GM18498 (cell line): ENCODE measurements at regions not wholly inside any gene's neighbourhood (a gene's known extent, or its start where the extent isn't known, plus 50 kb on each side); places are given as distances from the start of the nearest gene placed in this dataset.

Experiments used
- ATAC-seq: cut with Tn5 transposase; IDR thresholded peaks from one replicate; pipeline ENCODE4 v1.9.1; 2021; ENCODE audit warnings: mild to moderate bottlenecking, moderate library complexity; ENCODE audit not compliant: unreplicated experiment

DNA sequence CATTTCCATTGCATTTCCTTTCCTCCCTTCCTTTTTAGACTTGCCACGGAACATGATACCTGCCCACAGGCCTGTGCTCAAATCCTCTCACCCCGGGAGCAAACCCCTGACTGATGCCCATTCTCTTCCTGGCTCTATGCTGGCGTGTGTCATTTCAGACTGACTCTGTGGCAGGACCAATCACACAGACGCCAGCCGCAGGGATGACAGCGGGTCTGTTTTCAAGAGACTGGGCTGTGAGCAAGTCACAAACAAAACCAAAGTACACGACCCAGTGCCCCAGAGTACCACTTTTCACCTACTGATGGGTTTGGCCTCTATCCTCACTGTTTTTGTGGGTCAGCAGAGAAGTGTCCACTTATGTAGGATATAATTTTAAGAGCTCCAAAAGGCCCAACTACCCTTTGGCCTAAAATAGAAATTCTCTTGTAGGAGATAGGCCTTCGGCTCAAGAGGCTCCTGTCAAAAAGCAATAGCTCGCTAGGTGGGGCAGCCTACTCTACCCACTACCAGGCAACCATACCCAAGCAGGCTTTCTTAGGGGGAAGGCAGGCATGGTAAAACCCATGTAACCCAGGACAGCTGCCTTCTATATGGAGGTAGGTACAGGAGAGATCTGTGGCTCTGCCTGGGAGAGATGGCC, 215.7 kb downstream of the CDC5L start:
- ATAC-seq: no peak

DNA sequence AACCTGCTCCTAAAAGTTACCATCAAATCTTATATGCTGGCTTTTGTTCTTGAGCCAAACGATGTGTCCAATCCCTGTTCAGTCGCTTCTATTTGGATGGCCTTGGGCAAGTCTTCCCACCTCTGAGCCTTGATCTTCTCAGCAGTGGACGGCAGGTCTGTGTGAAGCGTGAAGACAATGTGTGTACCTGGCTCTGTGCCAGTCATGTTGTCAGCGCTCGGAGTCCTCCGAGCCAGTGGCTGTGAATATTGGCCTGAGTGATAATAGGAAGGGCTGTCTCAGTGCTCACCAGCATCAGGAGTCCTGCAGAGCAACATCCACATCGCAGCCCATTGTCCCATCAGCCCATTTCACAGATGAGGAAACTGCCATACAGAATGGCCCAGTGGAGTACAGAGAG, 219.0 kb downstream of the CDC5L start:
- ATAC-seq: no peak

DNA sequence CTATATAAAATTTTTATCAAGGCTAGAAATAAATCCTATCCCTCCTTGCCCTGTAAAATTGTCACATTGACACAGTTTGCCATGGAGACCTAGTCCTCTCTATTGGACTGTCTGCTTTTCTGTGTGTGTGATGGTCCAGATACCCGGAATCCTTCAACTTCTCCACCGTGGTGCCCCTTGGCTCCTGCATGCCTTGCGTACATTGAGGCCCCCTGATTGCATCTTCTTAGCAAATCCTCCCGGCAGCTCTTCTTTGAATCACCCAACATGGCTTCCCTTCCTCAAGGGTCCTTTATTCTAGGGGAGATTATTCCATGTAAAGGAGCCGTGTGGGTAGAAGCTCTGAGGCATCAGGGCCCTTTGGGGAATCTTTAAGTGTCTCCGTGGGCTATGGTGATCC, 219.5 kb downstream of the CDC5L start:
- ATAC-seq: no peak

DNA sequence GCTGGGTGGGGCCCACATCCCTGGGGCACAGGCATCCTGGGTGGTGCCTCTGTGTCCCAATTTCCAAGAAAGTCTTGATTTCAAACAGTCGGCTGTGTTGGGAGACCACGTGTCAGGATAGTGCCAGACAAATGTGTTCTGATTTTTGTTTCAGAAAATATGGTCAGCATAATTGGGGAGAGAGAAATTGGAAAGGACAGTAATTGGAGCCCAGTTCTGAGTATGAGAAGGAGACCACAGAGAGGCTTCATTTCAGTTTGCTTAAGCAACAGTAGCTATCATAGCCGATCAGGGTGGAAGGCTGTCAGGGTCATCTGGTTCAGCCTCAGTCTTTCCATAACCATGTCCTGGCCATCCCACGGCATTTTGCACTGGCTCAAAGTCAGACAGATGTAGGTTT, 220.7 kb downstream of the CDC5L start:
- no peak for ATAC-seq

DNA sequence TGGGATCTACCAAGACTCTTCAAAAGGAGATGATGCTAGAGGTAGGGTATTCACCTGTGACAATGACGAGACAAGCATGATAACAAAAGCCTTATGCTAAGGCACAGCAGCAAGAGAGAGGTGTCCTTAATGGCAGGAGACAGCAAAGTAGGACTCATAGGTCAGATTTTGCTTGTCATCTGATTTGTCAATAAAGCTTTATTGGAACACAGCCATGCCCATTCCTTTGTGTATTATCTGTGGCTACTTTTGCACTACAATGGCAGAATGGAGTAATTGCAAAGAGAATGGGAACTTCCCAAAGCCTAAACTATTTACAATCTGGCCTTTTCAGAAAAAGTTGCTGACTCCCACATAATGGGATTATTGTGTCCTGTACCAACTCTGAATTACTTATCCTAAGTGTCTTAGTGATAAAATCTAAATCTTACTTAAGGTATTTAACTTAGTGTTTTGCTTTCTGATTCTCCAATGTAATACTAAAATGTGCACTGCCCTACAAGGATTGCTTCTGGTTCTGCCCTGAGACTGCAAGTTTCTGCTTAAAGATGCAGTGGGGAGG, 221.6 kb downstream of the CDC5L start:
- ATAC-seq: no peak

DNA sequence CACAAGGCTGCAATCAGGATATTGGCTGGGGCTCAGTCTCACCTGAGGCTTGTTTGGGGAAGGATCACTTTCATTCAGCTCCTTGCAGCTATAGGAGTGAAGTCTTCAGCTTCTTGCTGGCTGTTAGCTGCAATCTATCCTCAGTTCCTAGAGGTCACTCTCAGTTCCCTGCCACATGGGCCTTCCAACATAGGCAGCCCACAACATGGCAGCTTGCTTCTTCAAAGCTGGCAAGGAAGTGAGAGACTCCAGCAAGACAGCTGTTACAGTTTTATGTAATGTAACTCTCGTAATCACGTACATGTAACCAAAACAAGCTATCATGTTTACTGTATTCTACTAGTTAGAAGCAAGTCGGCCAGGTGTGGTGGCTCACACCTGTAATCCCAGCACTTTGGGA, 226.9 kb downstream of the CDC5L start:
- ATAC-seq: no peak

DNA sequence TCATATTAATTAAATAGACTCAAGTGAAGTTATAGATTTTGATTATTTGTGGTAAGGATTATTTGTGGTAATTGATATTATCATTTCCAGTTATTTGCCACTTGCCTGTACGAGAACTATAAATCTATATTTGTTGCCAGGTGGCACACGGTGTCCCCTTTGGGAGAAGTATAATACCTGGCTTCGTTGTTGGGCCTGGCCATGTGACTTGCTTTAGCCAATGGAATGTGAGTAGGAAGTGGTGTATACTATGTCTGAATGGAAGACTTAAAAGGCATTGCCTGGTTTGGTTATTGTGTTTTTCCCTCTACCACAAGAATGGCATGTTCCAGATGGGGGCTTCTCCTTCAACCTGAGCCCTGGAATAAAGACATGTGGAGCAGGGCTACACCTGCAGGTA, 228.1 kb downstream of the CDC5L start:
- ATAC-seq: no peak

DNA sequence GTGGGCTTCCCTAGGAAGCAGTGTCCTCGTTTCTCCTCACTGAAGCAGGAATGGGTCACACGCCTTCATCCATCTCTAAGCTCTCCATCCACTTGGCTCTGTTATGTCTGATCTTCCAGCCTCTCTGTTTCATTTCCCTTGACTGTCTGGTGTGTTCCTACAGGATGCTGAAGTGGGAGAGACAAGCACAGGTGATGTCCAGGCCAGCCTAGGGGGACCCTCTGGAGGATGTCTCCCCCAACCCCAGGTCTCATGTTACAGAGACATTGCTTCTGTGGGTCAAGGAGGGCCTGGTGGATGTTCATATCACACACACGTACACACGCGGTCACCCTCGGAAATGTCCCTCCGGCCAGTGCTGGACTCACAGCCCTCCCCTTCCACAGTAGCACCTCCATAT, 229.9 kb downstream of the CDC5L start:
- no peak for ATAC-seq

DNA sequence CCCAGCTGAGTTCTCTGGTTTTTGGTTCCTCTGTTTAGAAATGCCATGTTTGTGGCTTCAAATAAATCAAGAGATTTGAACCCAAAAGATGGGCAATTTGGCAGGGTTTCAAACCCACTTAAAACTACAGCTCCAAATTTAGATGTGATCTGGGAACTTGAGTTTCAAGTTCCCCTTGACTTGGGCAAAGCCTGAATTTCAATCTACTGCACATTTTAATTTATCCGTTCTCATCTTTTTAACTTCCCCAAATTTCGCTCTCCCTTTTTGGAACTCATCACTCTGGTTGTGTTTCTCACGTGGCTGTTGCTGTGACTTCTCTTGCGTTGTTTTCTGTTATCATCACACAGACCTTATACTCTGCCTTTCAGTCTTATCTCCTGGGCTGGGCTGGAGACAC, 230.9 kb downstream of the CDC5L start:
- ATAC-seq: no peak

DNA sequence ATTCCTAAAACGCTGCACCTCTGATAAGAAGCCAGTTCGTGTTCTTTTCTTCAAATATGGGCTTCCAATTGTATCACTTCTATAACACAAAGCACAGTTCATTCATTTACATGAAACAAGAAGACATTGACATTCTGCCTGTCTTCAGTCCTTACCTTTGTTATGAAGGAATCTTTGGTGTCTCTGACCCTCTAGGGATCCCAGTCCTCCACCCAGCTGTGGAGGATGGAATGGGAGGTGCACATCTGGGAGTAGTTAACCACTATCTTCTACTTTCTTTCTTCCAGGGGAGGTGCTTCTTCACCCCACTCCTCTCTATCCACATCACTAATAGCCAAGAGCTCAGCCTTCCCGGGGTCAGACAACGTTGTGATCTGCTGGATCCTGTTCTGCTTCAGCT, 233.4 kb downstream of the CDC5L start:
- ATAC-seq: no peak

DNA sequence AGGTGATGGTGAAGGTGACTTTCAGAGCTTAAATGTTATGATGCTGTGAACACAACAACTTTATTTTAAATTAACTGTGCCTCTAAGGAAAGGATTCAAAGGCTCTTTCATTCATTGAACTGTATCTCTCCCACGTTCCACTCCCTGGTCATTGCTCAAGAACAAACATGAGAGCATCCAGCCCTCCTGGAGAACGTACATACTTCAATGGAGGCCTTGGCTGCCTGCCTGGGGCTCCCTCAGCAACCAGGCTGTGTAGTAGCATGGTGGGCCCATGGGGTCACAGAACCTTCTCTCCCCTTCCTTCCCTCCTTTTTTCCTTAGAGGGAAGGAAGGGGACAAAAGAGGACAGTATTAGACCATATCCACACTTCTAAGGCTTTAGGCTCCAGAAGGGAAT, 234.3 kb downstream of the CDC5L start:
- no peak for ATAC-seq

DNA sequence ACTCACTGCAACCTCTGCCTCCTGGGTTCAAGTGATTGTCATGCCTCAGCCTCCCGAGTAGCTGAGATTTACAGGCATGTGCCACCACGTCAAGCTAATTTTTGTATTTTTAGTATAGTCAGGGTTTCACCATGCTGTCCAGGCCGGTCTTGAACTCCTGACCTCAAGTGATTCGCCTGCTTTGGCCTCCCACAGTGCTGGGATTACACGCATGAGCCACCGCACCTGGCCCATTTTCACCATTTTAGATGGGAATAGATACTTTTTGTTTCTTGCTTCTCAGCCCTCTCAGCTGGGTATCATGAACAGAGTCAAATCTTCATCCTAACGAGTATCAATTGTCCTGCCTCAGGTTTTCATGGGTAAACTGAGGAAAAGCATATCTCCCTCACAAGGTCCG, 235.0 kb downstream of the CDC5L start:
- no peak for ATAC-seq

DNA sequence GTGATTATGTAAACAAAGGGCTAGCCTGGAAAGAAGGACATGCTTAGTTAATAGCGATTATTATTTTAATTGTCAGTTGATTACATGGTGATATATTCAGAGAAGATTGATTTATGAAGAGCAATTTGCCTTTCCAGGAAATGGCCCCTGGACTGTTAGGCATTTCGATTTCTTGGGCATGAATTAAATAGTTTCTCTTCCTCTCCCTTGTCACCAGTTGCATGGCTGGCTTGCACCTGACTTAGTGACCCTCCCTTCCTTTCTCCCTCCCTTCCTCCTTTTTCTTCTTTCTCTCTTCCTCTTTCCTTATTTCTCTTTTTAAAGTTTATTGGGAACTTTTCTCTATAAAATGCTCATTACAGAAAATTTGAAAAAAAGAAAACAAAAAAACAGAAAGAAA, 235.4 kb downstream of the CDC5L start:
- no peak for ATAC-seq

DNA sequence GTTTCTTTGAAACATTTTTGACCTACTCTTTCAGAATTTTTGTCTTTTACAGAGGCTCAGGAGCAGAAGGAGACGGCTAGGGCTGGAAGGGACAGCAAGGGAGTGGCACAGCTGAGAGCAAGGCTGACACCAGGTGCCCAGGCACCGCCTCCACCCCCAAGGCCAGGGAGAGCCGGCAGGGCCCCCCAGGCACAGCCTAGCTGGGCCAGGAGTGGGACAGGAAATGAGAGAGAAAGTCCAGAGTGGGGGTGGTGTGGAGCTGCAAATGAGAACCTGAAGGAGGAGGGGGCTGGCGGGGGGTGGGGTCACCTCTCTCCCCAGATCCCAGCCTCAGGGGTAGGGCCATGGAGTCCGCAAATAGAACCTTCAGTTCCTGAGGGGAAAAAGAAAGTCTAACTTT, 236.7 kb downstream of the CDC5L start:
- ATAC-seq: no peak

DNA sequence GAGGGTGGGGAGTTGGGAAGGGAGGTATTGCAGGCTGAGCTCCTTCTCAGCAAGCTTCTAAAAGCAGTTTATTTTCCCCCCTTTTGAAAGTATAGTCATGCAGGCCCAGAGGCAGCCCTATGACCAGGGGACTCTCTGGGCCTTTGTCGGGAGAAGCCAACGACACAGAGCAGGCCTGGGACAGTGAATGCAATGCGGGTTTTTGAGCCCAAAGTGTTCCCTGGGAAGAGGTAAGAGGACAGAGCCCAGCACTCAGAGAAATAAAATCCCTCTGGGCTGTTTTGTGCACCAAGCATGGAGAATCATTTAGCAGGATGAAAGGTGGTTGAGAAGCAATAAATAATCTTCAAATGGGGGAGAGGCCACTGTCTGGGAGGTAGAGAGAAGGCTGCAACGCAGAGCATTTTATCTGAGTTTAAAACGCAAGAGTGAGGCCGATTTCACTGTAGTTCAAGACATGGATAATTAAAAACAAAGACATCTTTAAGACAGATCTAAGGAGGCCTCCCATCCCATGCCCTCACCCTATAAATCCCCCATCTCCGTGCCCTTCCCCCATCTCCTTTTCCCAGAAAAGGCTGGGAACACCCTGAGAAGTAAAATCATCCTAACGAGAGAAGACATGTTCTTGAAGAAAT, 237.5 kb downstream of the CDC5L start:
- ATAC-seq: no peak

DNA sequence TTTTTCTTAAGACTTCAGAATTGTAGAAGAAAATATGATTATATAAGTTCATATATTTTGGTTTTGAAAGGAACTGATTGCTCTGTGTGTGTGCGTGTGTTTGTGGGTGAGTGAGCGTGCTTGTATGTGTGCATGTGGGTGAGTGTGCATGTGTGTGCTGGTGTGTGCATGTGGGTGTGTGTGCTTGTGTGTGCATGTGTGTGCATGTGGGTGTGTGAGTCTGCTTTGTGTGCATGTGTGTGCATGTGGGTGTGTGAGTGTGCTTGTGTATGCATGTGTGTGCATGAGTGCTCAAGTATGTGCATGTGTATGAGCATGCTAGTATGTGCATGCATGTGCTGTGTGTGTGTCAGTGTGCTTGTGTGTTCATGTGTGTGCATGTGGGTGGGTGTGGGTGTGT, 238.5 kb downstream of the CDC5L start:
- no peak for ATAC-seq

DNA sequence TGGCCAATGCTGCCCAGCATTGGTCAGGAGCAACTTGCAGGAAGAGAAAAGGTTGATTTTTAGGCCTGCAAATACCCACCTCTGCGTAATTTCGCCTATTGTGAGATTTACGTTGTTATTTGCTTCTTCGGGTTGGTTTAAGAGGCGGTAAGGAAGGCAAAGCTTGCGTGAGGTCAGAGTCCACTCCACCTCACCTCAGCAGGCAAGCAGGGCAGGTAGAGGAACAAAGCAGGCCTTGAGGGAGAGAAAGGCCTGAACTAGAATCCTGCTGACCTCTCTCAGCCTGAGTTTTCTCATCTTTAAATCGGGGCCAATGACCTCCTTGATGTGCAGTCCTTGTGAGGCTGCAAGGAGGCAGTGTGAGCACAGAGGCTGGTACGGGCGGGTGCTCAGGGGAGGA, 239.1 kb downstream of the CDC5L start:
- no peak for ATAC-seq

DNA sequence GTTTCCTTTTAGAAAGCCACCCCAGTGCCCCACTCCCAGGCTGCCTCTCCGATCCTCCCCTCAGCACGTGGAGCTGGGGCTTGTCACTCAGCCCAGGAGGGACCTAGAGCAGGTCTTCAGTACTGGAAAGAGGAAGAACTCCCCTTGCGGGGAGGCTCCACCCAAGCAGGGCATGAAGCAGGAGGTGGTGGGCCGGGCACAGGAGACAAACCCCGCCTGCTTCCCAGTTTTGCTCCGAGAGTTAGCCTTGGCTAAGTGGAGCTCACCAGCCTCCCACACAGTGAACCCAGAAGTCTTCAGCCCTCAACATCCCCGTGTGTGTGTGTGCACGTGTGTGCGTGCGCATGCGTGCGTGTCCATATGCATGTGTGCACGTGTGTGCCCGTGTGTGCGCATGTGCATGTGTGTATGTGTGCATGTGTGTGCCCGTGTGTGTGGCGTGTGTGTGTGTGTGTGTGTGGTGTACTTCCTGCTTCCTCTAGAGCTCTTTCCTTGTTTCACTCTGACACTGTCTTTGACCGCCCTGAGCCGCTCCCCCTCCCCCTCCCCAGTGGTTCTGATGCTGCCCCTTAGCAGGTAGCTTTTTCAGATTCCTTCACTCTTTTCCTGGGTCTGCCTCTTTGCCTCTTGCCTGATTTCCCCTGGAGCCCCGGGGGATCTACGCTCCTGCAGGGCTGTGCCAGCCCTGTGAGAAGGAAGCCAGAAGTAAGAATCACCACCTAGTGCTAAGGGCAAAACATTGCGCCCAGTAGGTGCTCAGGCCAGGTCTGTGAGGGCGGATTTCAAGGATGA, 239.8 kb downstream of the CDC5L start:
- no peak for ATAC-seq

DNA sequence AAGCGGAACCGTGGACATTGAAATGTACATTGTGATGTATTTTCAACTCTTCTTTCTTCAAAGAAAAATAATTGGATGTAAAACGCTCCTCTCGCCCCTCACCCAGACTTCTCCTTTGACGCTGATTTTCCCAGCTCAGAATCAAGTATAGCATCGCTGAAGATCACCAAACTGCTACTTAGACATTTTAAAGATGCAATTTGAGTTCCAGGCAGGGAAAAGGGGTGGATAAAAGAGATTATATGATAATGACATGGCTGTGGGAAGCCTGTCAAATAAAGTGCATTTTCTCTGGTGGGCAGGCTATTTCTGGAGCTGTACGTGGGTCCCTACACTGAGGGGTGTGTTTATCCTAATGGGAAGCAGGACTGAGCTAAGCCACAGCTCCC, 240.4 kb downstream of the CDC5L start:
- no peak for ATAC-seq

DNA sequence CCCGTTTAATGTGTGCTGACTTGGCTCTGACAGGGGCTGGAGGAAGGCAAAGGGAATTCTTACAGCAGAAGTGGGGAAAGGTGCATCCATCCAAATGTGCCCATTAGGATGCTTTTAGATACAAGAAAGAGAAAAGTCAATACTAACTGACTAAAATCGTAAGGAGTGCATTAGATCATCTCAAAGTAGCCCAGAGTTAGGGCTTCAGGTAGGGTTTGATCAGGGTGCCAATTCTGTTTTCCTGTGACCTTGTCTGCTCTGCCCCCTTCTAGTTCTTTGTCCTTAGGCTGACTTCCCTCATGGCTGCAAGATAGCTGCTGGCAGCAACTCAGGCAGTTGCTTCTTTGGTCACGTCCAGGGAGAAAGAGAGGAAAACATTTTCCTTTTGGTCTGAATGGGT, 240.8 kb downstream of the CDC5L start:
- ATAC-seq: no peak

DNA sequence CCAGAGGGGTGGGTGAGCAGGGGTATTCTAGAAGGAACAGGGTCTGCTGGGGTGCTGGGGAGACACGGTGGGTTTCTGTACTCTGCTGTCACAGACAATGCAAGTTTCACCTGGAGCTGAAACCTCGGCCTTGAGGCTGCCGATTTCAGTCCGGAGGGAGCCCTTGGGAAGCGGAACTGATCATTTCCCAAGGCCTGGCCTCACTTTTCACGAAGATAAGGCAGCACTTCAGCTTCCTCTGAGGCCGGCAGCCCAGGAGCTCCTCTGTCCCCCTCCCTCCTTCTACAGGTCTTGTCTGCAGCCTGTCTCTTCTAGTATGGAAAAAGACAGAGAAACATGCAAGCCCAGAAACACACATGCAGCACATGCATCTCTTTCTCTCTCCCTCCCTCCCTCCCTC, 242.1 kb downstream of the CDC5L start:
- no peak for ATAC-seq
